Mesendoderm (in vitro differentiated cells): ENCODE measurements at regions not wholly inside any gene's neighbourhood (a gene's known extent, or its start where the extent isn't known, plus 50 kb on each side); places are given as distances from the start of the nearest gene placed in this dataset.
A peak's percentile ranks its signal among the peaks of the same experiment; 100 is the strongest.

Experiments
- DNase-seq: peaks from one replicate; pipeline ENCODE4 v3.0.0; 2013
- H2AK5ac ChIP-seq: 2 replicates; pipeline ENCODE4 v1.6.1; 2013; ENCODE audit warnings: low read length, inconsistent platforms
- H2BK120ac ChIP-seq: 2 replicates; pipeline ENCODE4 v1.6.1; 2013; ENCODE audit warnings: low read depth, mild to moderate bottlenecking, low read length, moderate library complexity, mixed read lengths
- H2BK15ac ChIP-seq: replicated peaks from 2 replicates; pipeline ENCODE4 v1.6.1; 2013; ENCODE audit warnings: low read depth, mild to moderate bottlenecking, moderate library complexity
- H2BK5ac ChIP-seq: 2 replicates; pipeline ENCODE4 v1.6.1; 2013; ENCODE audit warnings: low read length, inconsistent platforms
- H3K18ac ChIP-seq: 2 replicates; pipeline ENCODE4 v1.6.1; 2013; ENCODE audit warnings: mild to moderate bottlenecking, low read length, mixed read lengths
- H3K23ac ChIP-seq: one replicate; pipeline ENCODE4 v1.6.1; 2013; ENCODE audit warnings: low read length
- H3K27ac ChIP-seq: 2 replicates; pipeline ENCODE4 v1.5.1; 2013; ENCODE audit warnings: low read depth, mild to moderate bottlenecking, inconsistent platforms, low read length, moderate library complexity
- H3K27me3 ChIP-seq: 2 replicates; pipeline ENCODE4 v1.6.1; 2013; ENCODE audit warnings: low read length, control low read depth, mild to moderate bottlenecking, inconsistent platforms; ENCODE audit not compliant: insufficient read depth, poor library complexity
- H3K36me3 ChIP-seq: 2 replicates; pipeline ENCODE4 v1.6.1; 2013; ENCODE audit warnings: low read length, inconsistent platforms; ENCODE audit not compliant: control insufficient read depth, insufficient read depth
- H3K4ac ChIP-seq: one replicate; pipeline ENCODE4 v1.6.1; 2013; ENCODE audit warnings: low read depth, mild to moderate bottlenecking, low read length, moderate library complexity
- H3K4me1 ChIP-seq: 2 replicates; pipeline ENCODE4 v1.6.1; 2013; ENCODE audit warnings: low read depth, low read length, inconsistent platforms; ENCODE audit not compliant: control insufficient read depth
- H3K4me2 ChIP-seq: 2 replicates; pipeline ENCODE4 v1.6.1; 2013; ENCODE audit warnings: low read length
- H3K4me3 ChIP-seq: 2 replicates; pipeline ENCODE4 v1.5.1; 2013; ENCODE audit warnings: mild to moderate bottlenecking, low read length
- H3K56ac ChIP-seq: one replicate; pipeline ENCODE4 v1.6.1; 2013; ENCODE audit warnings: low read length
- H3K79me1 ChIP-seq: 2 replicates; pipeline ENCODE4 v1.6.1; 2013; ENCODE audit warnings: low read length, inconsistent platforms
- H3K79me2 ChIP-seq: 2 replicates; pipeline ENCODE4 v1.6.1; 2013; ENCODE audit warnings: mild to moderate bottlenecking, low read length; ENCODE audit not compliant: control insufficient read depth, insufficient read depth
- H3K9ac ChIP-seq: 2 replicates; pipeline ENCODE4 v1.6.1; 2013; ENCODE audit warnings: low read length, inconsistent platforms
- H4K5ac ChIP-seq: one replicate; pipeline ENCODE4 v1.6.1; 2013; ENCODE audit warnings: low read length
- H4K8ac ChIP-seq: one replicate; pipeline ENCODE4 v1.6.1; 2013; ENCODE audit warnings: low read depth, mild to moderate bottlenecking, control low read depth, low read length, moderate library complexity
- WGBS: extraction: QIAGEN DNeasy Blood & Tissue Kit; methylation state at CpG from one replicate; pipeline ENCODE4 v1.1.7; 2013; ENCODE audit warnings: low lambda C conversion rate, missing lambda C conversion rate; ENCODE audit not compliant: insufficient coverage; ENCODE audit errors: extremely low coverage; 5-methylcytosine and 5-hydroxymethylcytosine counted together

GRCh38 chr1:37233606-37234005, 199.3 kb upstream of the GRIK3 start:
- no peak overlapping the region for H4K5ac ChIP-seq
- peak; percentile 63 for DNase-seq

GRCh38 chr1:37234941-37235418, 200.7 kb upstream of the GRIK3 start:
- Histone ChIP-seq H3K4me1 (peaks cover 8% of the 10 kb centered on the region), H3K4me3 (no peak overlapping the region), H3K23ac (no peak overlapping the region), H2AK5ac (no peak overlapping the region), H3K27me3 (no peaks in the 10 kb centered on the region), H3K36me3 (no peaks in the 10 kb centered on the region), H3K27ac (no peak overlapping the region), H4K5ac (no peak overlapping the region), H3K4ac (no peak overlapping the region), H3K9ac (no peak overlapping the region), H2BK120ac (no peak overlapping the region), H3K56ac (peak overlapping the region; percentile 45), H3K79me2 (no peaks in the 10 kb centered on the region), H3K18ac (no peak overlapping the region), H3K4me2 (no peak overlapping the region), H3K79me1 (no peaks in the 10 kb centered on the region), H2BK5ac (no peak overlapping the region), H2BK15ac (no peak overlapping the region), H4K8ac (no peak overlapping the region)
- WGBS = no CpG with 5 or more reads among the region's 12 CpGs
- peak; percentile 73 for DNase-seq

More at GRCh38 chr1:37233606-37234005, 199.3 kb upstream of the GRIK3 start:
- peaks cover 8% of the 10 kb centered on the region for H3K4me1 ChIP-seq
- H3K18ac ChIP-seq = no peak overlapping the region
- no CpG with 5 or more reads among the region's 2 CpGs for WGBS
- H3K27me3 ChIP-seq = no peaks in the 10 kb centered on the region
- no peaks in the 10 kb centered on the region for H3K79me1 ChIP-seq
- H3K4me3 ChIP-seq = no peak overlapping the region
- H2BK15ac ChIP-seq = no peak overlapping the region
- H3K4ac ChIP-seq = no peak overlapping the region
- H3K56ac ChIP-seq = no peak overlapping the region
- no peak overlapping the region for H3K23ac ChIP-seq
- H2BK5ac ChIP-seq = no peak overlapping the region
- no peak overlapping the region for H4K8ac ChIP-seq
- no peak overlapping the region for H3K27ac ChIP-seq
- no peaks in the 10 kb centered on the region for H3K79me2 ChIP-seq
- no peak overlapping the region for H2AK5ac ChIP-seq
- H2BK120ac ChIP-seq = no peak overlapping the region
- no peak overlapping the region for H3K4me2 ChIP-seq
- H3K9ac ChIP-seq = no peak overlapping the region
- H3K36me3 ChIP-seq = no peaks in the 10 kb centered on the region

GRCh38 chr1:37237948-37238347, 203.6 kb upstream of the GRIK3 start:
- Histone ChIP-seq H3K27ac (no peak overlapping the region), H3K79me1 (no peaks in the 10 kb centered on the region), H3K4me1 (peaks cover 8% of the 10 kb centered on the region), H3K4me3 (no peak overlapping the region), H3K18ac (no peak overlapping the region), H4K8ac (no peak overlapping the region), H2BK120ac (no peak overlapping the region), H4K5ac (no peak overlapping the region), H3K4ac (no peak overlapping the region), H3K36me3 (no peaks in the 10 kb centered on the region), H3K79me2 (no peaks in the 10 kb centered on the region), H3K9ac (no peak overlapping the region), H3K56ac (no peak overlapping the region), H3K4me2 (no peak overlapping the region), H2BK15ac (no peak overlapping the region), H2BK5ac (no peak overlapping the region), H3K27me3 (no peaks in the 10 kb centered on the region), H3K23ac (no peak overlapping the region), H2AK5ac (no peak overlapping the region)
- WGBS = no CpG with 5 or more reads among the region's 2 CpGs
- no peak for DNase-seq

GRCh38 chr1:37238364-37239224, 204.3 kb upstream of the GRIK3 start:
- Histone ChIP-seq H3K27ac (no peak overlapping the region), H3K4me2 (no peak overlapping the region), H2AK5ac (no peak overlapping the region), H3K27me3 (no peaks in the 10 kb centered on the region), H3K18ac (no peak overlapping the region), H3K56ac (peak overlapping the region; percentile 63), H3K4ac (no peak overlapping the region), H3K79me2 (no peaks in the 10 kb centered on the region), H3K4me1 (peaks cover 8% of the 10 kb centered on the region), H2BK120ac (no peak overlapping the region), H3K36me3 (no peaks in the 10 kb centered on the region), H3K79me1 (no peaks in the 10 kb centered on the region), H4K5ac (no peak overlapping the region), H4K8ac (no peak overlapping the region), H2BK15ac (no peak overlapping the region), H3K4me3 (no peak overlapping the region), H3K9ac (no peak overlapping the region), H3K23ac (no peak overlapping the region), H2BK5ac (no peak overlapping the region)
- no CpG with 5 or more reads among the region's 11 CpGs for whole genome bisulfite sequencing
- peak; percentile 85 for DNase-seq

- Histone ChIP-seq H4K5ac (no peak overlapping the region), H3K9ac (no peak overlapping the region), H4K8ac (no peak overlapping the region), H3K79me1 (no peaks in the 10 kb centered on the region), H3K4me3 (no peak overlapping the region), H3K23ac (no peak overlapping the region), H3K4me1 (peaks cover 5% of the 10 kb centered on the region), H2BK120ac (no peak overlapping the region), H3K36me3 (no peaks in the 10 kb centered on the region), H3K27ac (no peak overlapping the region), H2BK15ac (no peak overlapping the region), H3K79me2 (no peaks in the 10 kb centered on the region), H3K18ac (no peak overlapping the region), H3K4me2 (no peak overlapping the region), H3K4ac (no peak overlapping the region), H2BK5ac (no peak overlapping the region), H2AK5ac (no peak overlapping the region), H3K27me3 (no peaks in the 10 kb centered on the region), H3K56ac (peak overlapping the region; percentile 63)
- DNase-seq = no peak
- no CpG with 5 or more reads among the region's 4 CpGs for WGBS
These were observed 205.0 kb upstream of the GRIK3 start for GRCh38 chr1:37239225-37239740.
